NCI-H2107 treated with DMSO at 0.1 percent for 48 hours (cell line): ENCODE measurements at regions not wholly inside any gene's neighbourhood (a gene's known extent, or its start where the extent isn't known, plus 50 kb on each side); places are given as distances from the start of the nearest gene placed in this dataset.
A peak's percentile ranks its signal among the peaks of the same experiment; 100 is the strongest.

ENCODE experiments used
- DNase-seq: peaks from one replicate; lab custom pipeline; 2025; ENCODE audit not compliant: unreplicated experiment; lab: John Stamatoyannopoulos, UW

DNA sequence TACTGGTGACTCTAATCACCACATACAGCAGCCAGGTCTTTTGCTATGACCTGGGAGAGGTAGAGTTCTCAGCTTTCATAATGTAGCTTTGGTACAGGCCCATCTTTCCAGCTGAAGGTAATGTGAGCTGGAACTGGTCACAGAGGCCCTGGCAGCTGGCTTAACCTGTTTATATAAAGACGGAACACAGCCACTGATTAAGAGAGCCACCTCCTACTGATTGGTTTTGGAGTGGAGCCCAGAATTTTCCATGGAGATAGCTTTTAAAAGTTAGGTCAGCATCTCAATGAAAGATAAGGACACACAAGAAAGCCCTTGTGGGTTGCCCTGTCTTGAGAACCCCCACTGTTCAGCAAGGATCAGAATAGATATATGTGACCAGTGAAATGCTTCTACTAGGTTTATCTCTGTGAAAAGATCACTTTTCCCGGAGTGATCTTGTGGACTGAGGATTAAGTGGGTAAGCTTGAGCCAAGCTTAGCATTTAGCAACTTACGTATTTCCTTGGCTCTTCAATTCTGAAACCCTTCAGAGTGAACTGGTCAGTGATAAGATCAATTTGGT is 213.7 kb upstream of the CITED2 start:
- peak; percentile 93 for DNase-seq

DNA sequence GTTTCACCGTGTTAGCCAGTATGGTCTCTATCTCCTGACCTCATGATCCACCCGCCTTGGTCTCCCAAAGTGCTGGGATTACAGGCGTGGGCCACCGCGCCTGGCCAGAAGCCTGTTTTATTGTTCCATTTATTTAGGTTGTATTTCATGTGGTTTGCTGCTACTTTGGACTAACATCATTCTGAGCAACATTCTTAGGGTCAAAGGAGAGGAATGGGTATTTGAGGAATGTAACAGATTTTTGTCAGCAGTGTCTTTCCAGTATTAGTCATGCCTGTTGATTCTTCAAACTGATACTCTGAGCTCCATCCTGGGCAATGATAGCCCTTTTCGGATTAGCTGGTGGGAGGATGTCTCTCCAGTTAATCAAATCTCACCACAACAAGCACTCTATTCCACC is 213.0 kb upstream of the CITED2 start:
- DNase-seq = no peak

DNA sequence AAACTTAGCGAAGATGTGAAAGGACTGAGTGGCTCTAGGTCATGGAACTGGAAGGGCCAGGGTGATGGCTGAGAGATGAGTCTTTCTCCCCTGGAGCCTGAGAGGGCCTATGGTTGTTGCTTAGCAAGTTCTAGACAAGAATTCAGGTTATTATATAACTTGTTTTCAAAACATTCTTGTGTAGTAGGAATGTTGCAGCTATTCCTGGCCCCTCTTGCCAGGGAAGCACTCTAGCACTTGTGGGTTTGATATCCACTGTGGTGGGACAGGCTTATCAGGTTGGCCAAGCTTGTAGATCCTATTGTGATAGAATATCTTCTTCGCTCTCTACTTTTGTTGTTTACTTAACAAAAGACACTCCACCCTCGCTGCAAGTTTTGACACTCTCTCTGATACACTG is 211.8 kb upstream of the CITED2 start:
- DNase-seq = no peak

DNA sequence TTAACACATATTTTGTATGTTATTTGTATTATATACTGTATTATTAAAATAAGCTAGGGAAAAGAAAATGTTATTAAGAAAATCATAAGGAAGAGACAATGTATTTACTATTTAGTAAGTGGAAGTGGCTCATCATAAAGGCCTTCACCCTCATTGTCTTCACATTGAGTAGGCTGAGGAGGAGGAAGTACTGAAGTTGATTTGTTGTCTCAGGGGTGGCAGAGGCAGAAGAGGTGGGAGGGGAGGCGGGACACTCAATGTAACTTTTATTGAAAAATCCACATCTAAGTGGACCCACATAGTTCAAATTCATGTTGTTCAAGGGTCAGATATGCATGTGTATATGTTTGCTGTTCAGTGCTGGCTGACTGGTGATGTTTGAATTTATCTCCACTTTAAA is 210.2 kb upstream of the CITED2 start:
- no peak for DNase-seq

DNA sequence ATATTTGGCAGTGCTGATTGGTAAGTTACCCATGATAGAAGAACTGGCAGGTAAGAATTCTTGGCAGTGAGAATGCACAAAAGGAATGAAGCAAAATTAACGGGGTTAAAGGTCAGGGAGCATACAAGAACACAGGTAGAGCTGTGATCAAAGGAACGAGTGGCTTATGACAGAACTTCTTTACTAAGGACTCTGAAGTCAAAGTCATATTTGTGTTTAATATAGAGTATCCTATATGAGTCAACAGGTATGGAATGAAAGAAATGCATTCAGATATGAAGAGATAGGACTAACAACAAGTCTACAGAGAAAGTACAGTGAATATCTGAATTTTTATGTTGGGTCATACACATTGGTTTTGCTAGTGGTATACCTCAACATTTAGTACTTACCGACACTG is 209.0 kb upstream of the CITED2 start:
- DNase-seq = no peak

DNA sequence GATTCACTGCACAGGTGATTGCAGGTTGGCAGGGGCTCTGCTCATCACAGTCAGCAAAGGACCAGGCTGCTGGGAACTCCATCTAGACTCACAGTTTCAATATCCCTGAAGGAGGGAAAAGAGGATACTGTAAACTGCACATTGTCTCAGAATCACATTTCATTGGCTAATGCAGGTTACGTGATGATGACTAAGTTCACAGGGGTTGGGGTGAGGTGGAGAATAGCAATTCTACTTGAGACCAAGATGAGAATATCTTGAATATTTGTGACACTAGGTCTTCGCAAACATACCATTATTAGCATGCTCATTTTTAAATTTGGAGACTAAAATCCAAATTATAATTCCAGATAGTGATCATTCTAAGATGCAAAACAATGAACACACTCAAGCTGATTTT is 208.5 kb upstream of the CITED2 start:
- no peak for DNase-seq

DNA sequence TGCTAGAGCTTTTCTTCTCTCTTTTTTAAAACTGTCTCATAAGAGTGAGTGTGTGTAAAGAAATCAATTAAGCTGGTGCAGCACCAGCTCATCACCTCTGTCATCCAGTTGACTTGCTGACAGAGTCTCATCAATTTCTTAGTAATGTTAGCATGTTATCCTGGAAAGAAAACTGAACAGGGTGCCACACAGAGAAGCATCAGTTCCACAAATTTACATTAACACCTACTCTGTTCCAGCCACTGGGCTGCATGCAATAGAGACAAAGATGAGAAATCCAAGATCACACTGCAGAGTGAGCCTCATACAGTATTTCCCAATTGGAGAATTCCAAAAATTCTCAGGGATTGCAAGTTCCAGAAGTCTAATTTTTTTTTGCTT is 207.0 kb upstream of the CITED2 start:
- no peak for DNase-seq

DNA sequence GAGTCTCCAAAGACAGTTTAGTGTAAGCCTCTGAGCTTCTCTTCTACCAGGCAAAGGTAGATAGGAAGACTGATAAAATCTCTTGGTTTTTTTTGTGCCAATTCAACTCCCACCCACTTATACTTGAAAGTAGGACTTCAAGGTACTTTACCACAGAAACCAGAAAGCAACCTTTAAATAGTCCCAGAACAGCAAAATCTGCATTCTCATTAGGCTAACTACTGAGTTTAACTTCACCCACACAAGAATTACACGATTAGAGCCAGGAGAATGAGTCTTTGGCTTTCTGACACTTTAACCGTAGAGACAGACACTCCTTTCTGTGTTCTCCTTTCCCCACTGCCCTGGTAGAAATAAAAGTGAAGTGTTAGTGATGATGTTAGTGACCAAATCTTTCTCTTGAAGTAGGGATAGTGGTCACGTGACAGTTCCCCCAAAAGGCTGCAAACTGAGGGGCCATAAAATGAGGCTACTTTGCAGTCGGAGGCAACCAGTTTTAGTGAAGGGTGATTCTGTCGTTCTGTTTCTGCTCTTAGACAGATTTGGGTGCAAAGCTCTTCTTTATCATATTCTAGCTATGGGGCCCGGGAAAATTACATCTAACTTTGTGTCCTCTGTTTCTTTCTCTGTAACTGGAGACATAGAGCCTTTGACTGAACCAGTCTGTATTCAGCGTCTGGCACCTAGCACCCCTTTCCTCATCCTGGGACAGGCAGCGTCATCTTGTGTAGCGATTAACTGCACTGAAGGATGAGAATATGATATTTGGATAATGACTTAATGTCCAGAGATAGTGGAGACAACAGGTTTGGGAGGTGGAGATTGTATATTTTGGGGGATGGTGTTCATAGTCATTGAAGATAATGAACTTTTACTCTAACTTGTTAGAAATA is 206.4 kb upstream of the CITED2 start:
- no peak for DNase-seq

DNA sequence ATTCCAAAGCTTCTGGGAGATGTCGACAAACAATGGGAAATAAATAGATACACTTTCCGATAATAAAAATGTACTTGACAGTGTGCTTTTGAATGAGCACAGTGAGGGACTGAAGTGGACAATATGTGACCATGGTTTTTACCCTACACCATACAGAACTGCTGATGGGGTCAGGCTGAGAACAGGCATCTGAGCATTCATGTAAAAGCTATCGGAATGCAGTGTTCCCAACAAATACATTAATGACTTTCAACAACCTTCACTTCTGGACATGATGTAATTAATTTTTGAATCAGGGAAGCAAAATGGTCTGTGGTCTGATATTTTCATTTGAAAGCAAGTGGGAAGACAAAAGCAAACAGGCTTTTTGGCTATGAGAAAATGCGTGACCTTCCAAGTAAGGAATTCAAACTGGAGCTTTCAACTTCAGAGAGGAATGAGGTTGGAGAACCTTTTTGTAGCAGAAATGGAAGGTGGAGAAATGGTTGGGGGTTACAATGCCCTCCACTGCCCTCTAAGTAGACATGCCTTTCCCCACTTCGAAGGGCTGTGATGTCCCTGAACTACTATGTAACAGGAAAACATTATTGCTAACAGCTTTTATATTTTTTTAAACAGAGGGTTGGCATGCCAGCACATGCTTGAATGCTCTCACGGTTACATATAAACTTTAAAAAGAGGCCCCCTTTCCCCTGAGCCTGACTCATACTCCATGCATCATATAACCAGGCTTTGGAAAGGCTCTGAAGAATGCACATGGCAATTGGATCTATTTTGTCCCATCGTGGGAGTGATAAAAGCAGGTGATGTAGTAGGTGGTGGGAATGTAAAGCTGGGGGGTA is 203.5 kb upstream of the CITED2 start:
- DNase-seq = no peak

DNA sequence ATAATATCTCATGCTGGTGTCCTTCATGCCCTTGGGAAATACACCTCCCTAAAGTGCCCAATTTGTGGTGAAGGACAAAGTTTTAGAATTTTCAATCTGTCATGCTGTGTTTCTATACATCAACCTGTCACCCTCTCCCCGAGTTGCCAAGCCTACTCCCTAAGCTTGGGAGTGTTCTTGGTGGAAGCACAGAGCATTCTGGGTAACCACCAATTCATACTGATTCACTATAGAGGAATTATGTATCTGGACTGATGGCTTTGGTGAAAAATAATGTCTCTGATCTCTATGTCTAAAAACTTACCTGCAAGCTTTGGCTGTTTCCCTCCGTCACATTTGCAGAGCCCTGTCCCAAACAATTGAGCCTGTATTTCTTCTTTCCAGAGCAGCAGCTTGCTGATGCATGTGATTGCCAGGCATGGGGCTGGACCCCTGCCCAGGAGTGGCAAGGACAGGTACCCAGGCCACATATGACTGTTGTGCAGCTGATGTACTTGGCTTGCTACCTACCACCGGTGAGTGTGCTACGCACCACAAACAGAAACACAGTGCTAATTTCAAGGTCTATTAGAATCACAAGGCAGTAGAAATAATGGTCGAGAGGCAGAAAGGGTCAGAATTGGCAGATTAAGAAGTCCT is 202.8 kb upstream of the CITED2 start:
- no peak for DNase-seq

DNA sequence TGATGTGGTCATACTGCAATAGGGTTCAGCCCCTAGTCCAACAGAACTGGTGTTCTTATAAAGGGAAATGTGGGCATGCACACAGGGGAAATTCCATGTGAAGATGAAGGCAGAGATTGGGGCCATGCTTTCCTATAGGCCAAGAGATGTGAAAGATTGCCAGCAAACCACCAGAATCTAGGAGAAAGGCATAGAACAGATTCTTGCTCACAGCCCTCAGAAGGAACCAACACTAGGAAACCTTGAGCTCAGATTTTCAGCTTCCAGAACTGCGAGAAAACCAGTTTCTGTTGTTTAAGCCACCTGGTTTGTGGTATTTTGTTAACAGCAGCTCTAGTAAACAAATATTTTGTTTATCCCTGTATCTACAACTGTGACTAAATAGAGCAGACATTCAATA is 197.6 kb upstream of the CITED2 start:
- DNase-seq = no peak

DNA sequence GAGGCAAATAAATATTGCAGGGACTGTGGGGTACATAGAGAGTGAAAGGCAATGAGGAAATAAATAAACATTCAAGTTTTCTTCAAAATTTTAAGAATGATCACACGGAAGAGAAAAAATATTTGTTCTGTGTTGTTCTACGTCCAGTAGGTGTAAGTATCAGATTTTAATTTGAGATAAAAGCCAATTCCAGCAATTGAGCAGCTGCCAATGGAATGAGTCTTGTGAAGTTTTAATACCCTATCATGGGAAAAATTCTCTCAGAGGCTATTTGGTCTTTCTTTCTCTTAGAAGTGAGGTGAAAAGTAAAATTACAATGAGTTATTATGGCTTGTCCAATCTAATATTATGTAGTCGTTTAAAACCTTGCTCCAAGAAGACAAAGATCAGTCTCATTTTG is 195.7 kb upstream of the CITED2 start:
- DNase-seq = no peak

DNA sequence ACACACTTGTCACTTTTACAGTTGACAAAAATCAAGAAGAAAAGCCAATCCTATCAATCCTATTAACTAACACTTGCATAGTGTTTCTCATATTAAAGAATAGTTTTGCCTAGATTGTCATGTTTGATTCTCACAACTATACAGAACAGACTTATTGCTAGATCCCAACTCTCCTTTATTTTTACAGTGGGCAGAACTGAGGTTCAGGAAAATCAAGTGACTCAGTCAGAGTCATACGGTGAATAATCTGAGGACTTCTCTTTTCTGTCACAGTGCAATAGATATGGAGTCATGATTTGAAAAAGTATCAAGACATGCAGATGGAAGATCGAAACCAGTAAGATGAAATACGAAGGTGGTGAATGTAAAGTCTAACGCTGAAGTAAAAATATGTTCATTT is 195.1 kb upstream of the CITED2 start:
- DNase-seq = no peak

DNA sequence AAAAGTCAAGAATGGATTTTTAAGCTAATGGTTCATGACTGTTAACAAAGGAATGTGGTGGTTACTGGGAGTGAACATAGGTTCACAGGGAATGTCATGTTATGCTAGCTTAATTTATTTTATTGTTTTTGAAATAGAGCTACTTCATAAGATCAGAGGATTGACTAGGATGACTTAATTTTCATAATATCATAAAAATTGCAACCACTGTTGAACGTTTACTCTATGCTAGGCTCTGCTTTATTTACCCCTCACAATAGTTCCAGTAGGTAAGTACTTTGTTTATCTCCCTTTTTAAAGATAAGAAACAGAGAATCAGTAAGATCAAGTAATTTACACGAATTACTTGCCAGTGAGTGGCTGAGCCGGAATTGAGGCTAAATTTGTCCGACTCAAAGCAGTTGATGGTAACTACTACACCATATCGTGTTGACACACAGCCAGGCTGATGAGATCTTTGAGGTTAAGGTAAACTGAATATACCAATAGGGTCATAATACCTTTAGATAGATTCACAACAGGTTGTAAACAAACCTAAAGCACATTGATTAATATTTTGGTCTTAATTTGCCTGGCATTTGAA is 194.6 kb upstream of the CITED2 start:
- DNase-seq = no peak

DNA sequence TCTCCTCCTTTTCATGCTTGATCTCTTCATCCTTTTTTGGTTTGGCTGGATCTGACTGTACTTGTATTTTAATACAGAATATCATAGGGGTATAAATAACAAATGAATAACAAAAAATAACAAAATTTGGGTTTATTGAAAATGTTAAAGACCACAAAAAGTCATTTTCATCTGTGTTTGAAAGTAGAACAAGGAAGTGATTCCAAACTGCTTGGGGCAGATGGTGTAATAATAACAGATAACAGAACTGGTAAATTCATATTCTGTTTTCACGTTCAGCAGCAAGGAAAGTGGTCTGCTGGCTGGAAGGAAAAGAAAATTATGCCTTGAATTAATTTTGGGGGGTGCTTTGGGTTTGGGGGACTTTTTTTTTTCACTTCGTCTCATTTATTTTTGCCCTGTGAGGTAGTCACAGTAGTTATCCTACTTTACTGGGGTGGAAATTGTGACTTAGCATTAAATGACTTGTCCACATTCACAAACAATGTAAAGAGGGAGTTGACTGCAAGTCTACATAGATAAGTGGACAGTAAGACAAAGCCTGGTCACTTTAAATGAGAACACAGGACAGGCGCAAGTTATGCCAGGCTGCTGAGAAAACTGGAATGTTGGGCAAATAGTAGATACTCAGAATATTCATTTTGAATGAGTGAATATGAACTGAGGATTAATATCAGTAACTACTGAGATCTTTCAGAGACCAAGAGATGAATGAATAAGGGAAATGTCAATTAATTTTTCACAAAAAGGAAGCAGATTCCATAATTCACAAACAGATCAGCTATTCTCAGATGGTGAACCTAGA is 193.9 kb upstream of the CITED2 start:
- DNase-seq = no peak

DNA sequence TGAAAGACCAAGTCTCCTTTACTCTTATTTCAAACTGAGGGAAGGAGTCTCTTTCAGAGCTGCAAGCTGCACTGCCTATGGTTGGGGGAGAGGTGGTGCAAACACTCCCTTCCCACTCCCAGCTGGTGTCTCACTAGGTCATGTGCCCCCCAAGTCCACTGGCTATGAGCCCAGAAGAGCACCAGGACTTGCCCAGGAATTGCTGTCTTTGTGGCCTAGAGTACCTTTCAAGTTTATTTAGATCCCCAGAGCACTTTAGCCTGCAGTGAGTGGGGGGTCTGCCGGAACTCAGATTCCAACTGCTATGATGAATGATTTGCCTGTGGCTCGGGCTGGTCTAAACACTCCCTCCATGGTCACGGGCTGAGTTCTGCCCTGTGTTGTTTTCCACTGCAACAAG is 192.6 kb upstream of the CITED2 start:
- DNase-seq = no peak

DNA sequence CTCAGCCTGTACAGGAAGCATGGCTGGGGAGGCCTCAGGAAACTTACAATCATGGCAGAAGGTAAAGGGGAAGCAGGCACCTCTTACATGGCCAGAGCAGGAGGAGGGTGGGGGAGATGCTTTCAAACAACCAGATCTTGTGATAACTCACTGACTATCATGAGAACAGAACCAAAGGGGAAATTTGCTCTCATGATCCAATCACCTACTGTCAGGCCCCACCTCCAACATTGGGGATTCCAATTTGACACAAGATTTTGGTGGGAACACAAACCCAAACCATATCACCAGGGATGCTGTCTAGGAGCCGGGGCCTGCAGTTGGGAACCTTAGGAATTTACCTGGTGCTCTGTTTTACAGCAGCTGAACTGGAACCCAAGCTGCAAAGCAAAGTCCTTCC is 191.1 kb upstream of the CITED2 start:
- DNase-seq = no peak

DNA sequence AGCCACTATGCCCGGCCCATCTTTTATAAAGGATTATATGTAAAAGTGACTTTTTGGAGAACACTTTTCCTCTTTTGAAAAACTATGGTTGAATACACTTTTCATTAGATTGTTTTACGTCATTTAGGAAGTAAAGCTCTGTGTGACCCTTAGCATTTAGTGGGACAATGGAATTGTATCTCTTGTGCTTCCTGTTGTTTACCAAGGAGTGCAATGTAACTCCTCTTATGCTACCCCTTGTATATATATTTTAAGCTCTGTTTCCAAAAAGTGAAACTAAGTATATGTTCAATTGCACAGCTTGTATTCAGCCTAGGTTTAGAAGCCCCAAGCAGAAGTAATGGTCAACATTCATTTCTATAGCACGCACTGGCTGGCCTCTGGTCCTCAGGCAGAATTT is 183.1 kb upstream of the CITED2 start:
- DNase-seq = no peak

DNA sequence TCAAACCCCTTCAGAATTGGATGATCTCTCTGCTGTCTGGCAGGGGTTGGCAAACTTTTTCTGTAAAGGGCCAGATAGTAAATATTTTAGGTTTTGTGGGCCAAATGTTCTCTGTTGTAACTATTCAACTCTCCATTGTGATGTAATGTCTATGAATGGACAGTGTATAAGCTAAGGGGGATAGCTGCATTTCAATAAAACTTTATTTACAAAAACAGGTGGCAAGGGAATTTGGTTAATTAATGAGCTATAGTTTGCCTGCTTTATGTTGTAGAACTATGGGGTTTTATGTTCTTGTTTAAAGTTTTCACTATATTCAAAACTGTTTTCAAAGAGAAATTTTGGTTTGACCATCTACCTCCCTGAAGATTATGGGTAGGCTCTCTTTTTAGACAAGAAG is 182.1 kb upstream of the CITED2 start:
- no peak for DNase-seq

DNA sequence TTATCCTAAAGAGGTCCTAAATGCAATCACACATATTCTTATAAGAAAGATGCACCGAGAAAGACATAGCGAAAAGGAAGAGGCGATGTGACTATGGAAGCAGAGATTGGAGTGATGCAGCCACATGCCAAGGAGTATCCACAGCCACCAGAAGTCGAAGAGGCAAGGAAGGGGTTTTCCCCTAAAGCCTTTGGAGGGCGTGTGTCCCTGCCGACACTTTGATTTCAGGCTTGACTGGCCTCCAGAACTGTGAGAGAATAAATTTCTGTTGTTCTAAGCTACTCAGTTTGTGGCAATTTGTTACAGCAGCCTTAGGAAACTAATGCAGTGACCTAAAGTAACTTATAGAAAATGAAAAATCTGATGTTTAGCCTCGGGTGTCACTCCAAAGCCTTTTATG is 179.5 kb upstream of the CITED2 start:
- DNase-seq = no peak
